H1 (cell line): ENCODE measurements at regions not wholly inside any gene's neighbourhood (a gene's known extent, or its start where the extent isn't known, plus 50 kb on each side); places are given as distances from the start of the nearest gene placed in this dataset.

Experiments
- CTCF ChIA-PET: fragments of 300-600 bp; sonication (Branson Sonifier 250); formaldehyde crosslinking; loops from one replicate; lab custom pipeline; 2021; ENCODE audit not compliant: partially characterized antibody; lab: Charles Lee
- POLR2A ChIA-PET: fragments of 300-600 bp; sonication (Branson Sonifier 250); formaldehyde crosslinking; loops from one replicate; lab custom pipeline; 2021; ENCODE audit warnings: inconsistent platforms; ENCODE audit not compliant: partially characterized antibody; lab: Charles Lee
- DNase-seq, 2 experiments: peaks; one replicate each; pipeline versions ENCODE4 v3.0.0 to v3.0.0-alpha.2; 2010 to 2022; ENCODE audit warnings: low spot score in 2 of 2, low read depth in 1 of 2, mixed read lengths in 1 of 2
- FAIRE-seq: peaks from 2 replicates; lab custom pipeline; 2011; peaks lifted over from hg19 to GRCh38; lab: Jason Lieb, UNC
- H2AFZ ChIP-seq: 2 replicates; pipeline ENCODE4 v1.8.1; 2012; ENCODE audit warnings: low read length, inconsistent platforms
- H2AK5ac ChIP-seq: 2 replicates; pipeline ENCODE4 v1.6.1; 2013; ENCODE audit warnings: low read depth, low read length
- H2BK120ac ChIP-seq: replicated peaks from 2 replicates; pipeline ENCODE3; 2013; ENCODE audit warnings: low read depth, low read length, inconsistent platforms
- H2BK12ac ChIP-seq: 2 replicates; pipeline ENCODE4 v1.6.1; 2013; ENCODE audit warnings: low read depth, low read length
- H2BK15ac ChIP-seq: 2 replicates; pipeline ENCODE4 v1.6.1; 2013; ENCODE audit warnings: low read length
- H2BK20ac ChIP-seq: 2 replicates; pipeline ENCODE4 v1.6.1; 2013; ENCODE audit warnings: low read length
- H2BK5ac ChIP-seq: 2 replicates; pipeline ENCODE4 v1.6.1; 2013; ENCODE audit warnings: low read depth, low read length
- H3K14ac ChIP-seq: 2 replicates; pipeline ENCODE4 v1.6.1; 2013; ENCODE audit warnings: inconsistent platforms; ENCODE audit not compliant: insufficient read length
- H3K18ac ChIP-seq: 2 replicates; pipeline ENCODE4 v1.6.1; 2013; ENCODE audit warnings: low read length; ENCODE audit errors: extremely low read depth
- H3K23ac ChIP-seq: 2 replicates; pipeline ENCODE4 v1.6.1; 2013; ENCODE audit warnings: inconsistent platforms; ENCODE audit not compliant: insufficient read length
- H3K23me2 ChIP-seq: 2 replicates; pipeline ENCODE4 v1.6.1; 2013; ENCODE audit warnings: low read depth, low read length
- H3K27ac ChIP-seq: 2 replicates; pipeline ENCODE4 v1.6.1; 2011; ENCODE audit warnings: low read depth, low read length, inconsistent platforms
- H3K27me3 ChIP-seq, 4 experiments: replicated peaks in 1 of 4; 1 replicate in 1 of 4; 2 replicates in 3 of 4; pipeline versions ENCODE4 v1.6.1 to v1.8.1; 2011 to 2013; ENCODE audit warnings: low read length in 3 of 4, mild to moderate bottlenecking in 3 of 4, inconsistent platforms in 2 of 4, mixed read lengths in 2 of 4, moderate library complexity in 1 of 4; ENCODE audit not compliant: control insufficient read depth in 3 of 4, insufficient read depth in 3 of 4; ENCODE audit errors: extremely low read depth in 1 of 4
- H3K36me3 ChIP-seq, 4 experiments: 2 replicates each; pipeline versions ENCODE4 v1.6.1 to v1.8.1; 2011 to 2013; ENCODE audit warnings: mild to moderate bottlenecking in 4 of 4, low read length in 3 of 4, moderate library complexity in 2 of 4, control low read depth in 1 of 4, inconsistent platforms in 1 of 4; ENCODE audit not compliant: insufficient read depth in 4 of 4, control insufficient read depth in 2 of 4
- H3K4ac ChIP-seq: replicated peaks from 2 replicates; pipeline ENCODE3; 2013; ENCODE audit warnings: low read length, low read depth, mixed read lengths, inconsistent platforms; ENCODE audit not compliant: insufficient read length
- H3K4me1 ChIP-seq, 4 experiments: replicated peaks in 1 of 4; 1 replicate in 1 of 4; 2 replicates in 3 of 4; pipeline versions ENCODE4 v1.6.1 to v1.8.1; 2011 to 2013; ENCODE audit warnings: low read length in 3 of 4, inconsistent platforms in 2 of 4, mixed read lengths in 1 of 4; ENCODE audit not compliant: insufficient read depth in 4 of 4, control insufficient read depth in 3 of 4
- H3K4me2 ChIP-seq, 2 experiments: 2 replicates each; pipeline versions ENCODE4 v1.6.1 to v1.8.1; 2011 to 2013; ENCODE audit warnings: low read depth in 2 of 2, low read length in 2 of 2, control low read depth in 1 of 2, inconsistent platforms in 1 of 2, mild to moderate bottlenecking in 1 of 2; ENCODE audit not compliant: insufficient read depth in 1 of 2
- H3K4me3 ChIP-seq, 4 experiments: fragments of 200-600, 300-600 bp in 1 of 4; sonication (generic), shearing (Covaris generic), sonication (Bioruptor Twin) in 1 of 4; 2 replicates each; pipeline versions ENCODE4 v1.5.1 to v1.8.1; 2011 to 2016; ENCODE audit warnings: low read length in 4 of 4, low read depth in 3 of 4, control low read depth in 2 of 4, inconsistent platforms in 2 of 4, mild to moderate bottlenecking in 2 of 4, mixed read lengths in 1 of 4, moderate library complexity in 1 of 4; ENCODE audit not compliant: insufficient read depth in 2 of 4; ENCODE audit errors: extremely low read depth in 1 of 4
- H3K56ac ChIP-seq: replicated peaks from 2 replicates; pipeline ENCODE3; 2013; ENCODE audit warnings: low read depth, mild to moderate bottlenecking, mixed read lengths, low read length, inconsistent platforms; ENCODE audit not compliant: insufficient read length
- H3K79me1 ChIP-seq: 2 replicates; pipeline ENCODE4 v1.6.1; 2013; ENCODE audit warnings: low read depth, low read length, control low read depth
- H3K79me2 ChIP-seq, 2 experiments: 2 replicates each; pipeline versions ENCODE4 v1.6.1 to v1.8.1; 2012 to 2013; ENCODE audit warnings: low read length in 2 of 2, mild to moderate bottlenecking in 2 of 2, inconsistent platforms in 1 of 2; ENCODE audit not compliant: insufficient read depth in 2 of 2, control insufficient read depth in 1 of 2
- H3K9ac ChIP-seq, 4 experiments: replicated peaks in 1 of 4; 1 replicate in 1 of 4; 2 replicates in 3 of 4; pipeline versions ENCODE4 v1.6.1 to v1.8.1; 2011 to 2013; ENCODE audit warnings: low read depth in 3 of 4, low read length in 3 of 4, control low read depth in 2 of 4, mild to moderate bottlenecking in 2 of 4, moderate library complexity in 2 of 4, inconsistent platforms in 1 of 4; ENCODE audit errors: extremely low read depth in 1 of 4
- H3K9me3 ChIP-seq, 2 experiments: 2 replicates each; pipeline versions ENCODE4 v1.6.1 to v1.8.1; 2012 to 2013; ENCODE audit warnings: mild to moderate bottlenecking in 2 of 2, moderate library complexity in 2 of 2, control low read depth in 1 of 2, inconsistent platforms in 1 of 2, low read depth in 1 of 2, low read length in 1 of 2, mixed read lengths in 1 of 2; ENCODE audit not compliant: insufficient read depth in 2 of 2
- H4K20me1 ChIP-seq, 2 experiments: replicated peaks in 1 of 2; 2 replicates each; pipeline versions ENCODE3 to v1.8.1; 2011 to 2013; ENCODE audit warnings: inconsistent platforms in 2 of 2, low read length in 2 of 2, mild to moderate bottlenecking in 1 of 2; ENCODE audit not compliant: insufficient read depth in 2 of 2, control insufficient read depth in 1 of 2
- H4K5ac ChIP-seq: 2 replicates; pipeline ENCODE4 v1.6.1; 2013; ENCODE audit warnings: low read length, low read depth, mixed read lengths, inconsistent platforms; ENCODE audit not compliant: insufficient read length
- H4K8ac ChIP-seq: 2 replicates; pipeline ENCODE4 v1.8.0; 2013; ENCODE audit warnings: mild to moderate bottlenecking, moderate library complexity, low read length, inconsistent platforms; ENCODE audit not compliant: insufficient read depth; ENCODE audit errors: extremely low read depth
- H4K91ac ChIP-seq: replicated peaks from 2 replicates; pipeline ENCODE3; 2013; ENCODE audit warnings: low read length, mixed read lengths, inconsistent platforms; ENCODE audit not compliant: insufficient read length
- BCL11A ChIP-seq, 2 experiments: IDR thresholded peaks; one replicate each; pipeline ENCODE4 v1.6.1; 2011; ENCODE audit warnings: low read depth in 2 of 2, low read length in 2 of 2, mild to moderate bottlenecking in 2 of 2
- CEBPB ChIP-seq: IDR thresholded peaks from 2 replicates; pipeline ENCODE4 v1.6.1; 2012; ENCODE audit warnings: low read depth, low read length
- CHD1 ChIP-seq: IDR thresholded peaks from 2 replicates; pipeline ENCODE4 v1.6.1; 2012; ENCODE audit warnings: low read depth, low read length, improper control_type of control experiment
- CHD2 ChIP-seq: IDR thresholded peaks from 2 replicates; pipeline ENCODE4 v1.6.1; 2012; ENCODE audit warnings: low read length, improper control_type of control experiment
- JUND ChIP-seq: IDR thresholded peaks from 2 replicates; pipeline ENCODE4 v1.6.1; 2011; ENCODE audit warnings: mild to moderate bottlenecking, improper control_type of control experiment, low read length
- NRF1 ChIP-seq: IDR thresholded peaks from 2 replicates; pipeline ENCODE4 v1.6.1; 2011; ENCODE audit warnings: mild to moderate bottlenecking, low read depth, low read length, improper control_type of control experiment
- RBBP5 ChIP-seq: IDR thresholded peaks from 2 replicates; pipeline ENCODE4 v1.7.1; 2012; ENCODE audit warnings: low read depth, mild to moderate bottlenecking, inconsistent platforms, low read length, moderate library complexity, borderline replicate concordance
- RFX5 ChIP-seq: IDR thresholded peaks from 2 replicates; pipeline ENCODE4 v1.6.1; 2011; ENCODE audit warnings: low read depth, low read length, improper control_type of control experiment, borderline replicate concordance
- SIRT6 ChIP-seq: IDR thresholded peaks from one replicate; pipeline ENCODE4 v1.7.1; 2012; ENCODE audit warnings: low read length, inconsistent platforms
- ZNF274 ChIP-seq: IDR thresholded peaks from 2 replicates; pipeline ENCODE4 v1.7.0; 2012; ENCODE audit warnings: low read length, borderline replicate concordance; ENCODE audit errors: extremely low read depth
- WGBS, 2 experiments: shearing (Covaris generic) in 1 of 2; methylation state at CpG; one replicate each; pipeline versions ENCODE4 v1.1.6 to v1.1.7; 2013 to 2015; ENCODE audit warnings: low lambda C conversion rate in 2 of 2, mixed read lengths in 2 of 2, inconsistent platforms in 1 of 2, low coverage in 1 of 2, missing lambda C conversion rate in 1 of 2; ENCODE audit not compliant: insufficient replicate concordance in 2 of 2, insufficient coverage in 1 of 2, insufficient read length in 1 of 2; ENCODE audit errors: extremely low coverage in 1 of 2, missing lambda C conversion rate in 1 of 2; 5-methylcytosine and 5-hydroxymethylcytosine counted together
- TF ChIP-seq, protein P1 (sequence below): IDR thresholded peaks from 2 replicates; pipeline ENCODE4 v1.6.1; 2011; ENCODE audit warnings: low read length, improper control_type of control experiment
- TF ChIP-seq, protein P2 (sequence below), 3 experiments: IDR thresholded peaks; 1 replicate in 2 of 3; 2 replicates in 1 of 3; pipeline versions ENCODE4 v1.5.1 to v1.6.1; 2011; ENCODE audit warnings: low read length in 3 of 3, mild to moderate bottlenecking in 3 of 3, inconsistent platforms in 2 of 3, low read depth in 1 of 3, moderate library complexity in 1 of 3; ENCODE audit not compliant: insufficient read depth in 1 of 3; ENCODE audit errors: control extremely low read depth in 1 of 3

DNA sequence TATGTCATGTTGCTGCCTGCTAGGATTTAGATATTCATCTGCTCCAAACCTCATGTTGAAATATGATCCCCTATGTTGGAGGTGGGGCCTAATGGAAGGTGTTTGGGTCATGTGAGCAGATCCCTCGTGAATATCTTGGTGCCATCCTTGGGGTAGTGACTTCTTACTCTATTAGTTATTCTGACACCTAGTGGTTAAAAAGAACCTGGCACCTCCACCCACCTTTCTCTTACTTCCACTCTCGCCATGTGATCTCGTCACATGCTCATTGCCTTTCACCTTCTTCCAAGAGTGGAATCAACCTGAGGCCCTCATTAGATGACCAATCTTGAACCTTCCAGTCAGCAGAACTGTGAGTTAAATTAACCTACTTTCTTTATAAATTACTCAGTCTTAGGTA, 549.4 kb upstream of the SYNCRIP start:
- POLR2A ChIA-PET: no interaction called here
- Histone ChIP-seq H3K23me2 (no peaks in the 10 kb centered on the region), H3K27ac (no peak overlapping the region), H3K4me2 (no peak overlapping the region), H3K4ac (no peak overlapping the region), H3K18ac (no peak overlapping the region), H3K14ac (no peak overlapping the region), H3K23ac (no peak overlapping the region), H2BK12ac (no peak overlapping the region), H2AFZ (no peak overlapping the region), H3K9ac (no peak overlapping the region), H4K20me1 (no peaks in the 10 kb centered on the region), H3K36me3 (no peaks in the 10 kb centered on the region), H4K91ac (no peak overlapping the region), H3K9me3 (no peaks in the 10 kb centered on the region), H3K27me3 (no peaks in the 10 kb centered on the region), H2BK15ac (no peak overlapping the region), H4K5ac (no peak overlapping the region), H3K56ac (no peak overlapping the region), H2BK20ac (no peak overlapping the region), H3K79me2 (no peaks in the 10 kb centered on the region), H2AK5ac (no peak overlapping the region), H2BK120ac (no peak overlapping the region), H4K8ac (no peak overlapping the region), H2BK5ac (no peak overlapping the region), H3K4me1 (no peaks in the 10 kb centered on the region), H3K79me1 (no peaks in the 10 kb centered on the region), H3K4me3 (no peak overlapping the region)
- FAIRE-seq: peak; percentile 60
- CTCF ChIA-PET: no interaction called here
- DNase-seq: no peak
- WGBS, 2 experiments: 88% methylated on average over 3 of the region's 3 CpGs; no CpG with 5 or more reads in 1 of the 2 experiments
- no peak for TF ChIP-seq RFX5
- TF ChIP-seq, protein P1, sequence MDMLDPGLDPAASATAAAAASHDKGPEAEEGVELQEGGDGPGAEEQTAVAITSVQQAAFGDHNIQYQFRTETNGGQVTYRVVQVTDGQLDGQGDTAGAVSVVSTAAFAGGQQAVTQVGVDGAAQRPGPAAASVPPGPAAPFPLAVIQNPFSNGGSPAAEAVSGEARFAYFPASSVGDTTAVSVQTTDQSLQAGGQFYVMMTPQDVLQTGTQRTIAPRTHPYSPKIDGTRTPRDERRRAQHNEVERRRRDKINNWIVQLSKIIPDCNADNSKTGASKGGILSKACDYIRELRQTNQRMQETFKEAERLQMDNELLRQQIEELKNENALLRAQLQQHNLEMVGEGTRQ: peak; percentile 85
- no peak for TF ChIP-seq BCL11A (IDR thresholded peaks at IDR 0.05; ENCODE audit: low read depth in 2 of 2, low read length in 2 of 2)
- TF ChIP-seq RBBP5: no peak
- no peak for TF ChIP-seq ZNF274
- TF ChIP-seq CHD2: no peak
- no peak for TF ChIP-seq CHD1
- TF ChIP-seq CEBPB: no peak
- TF ChIP-seq SIRT6: no peak
- TF ChIP-seq JUND: no peak
- no peak for TF ChIP-seq NRF1
- TF ChIP-seq, protein P2, sequence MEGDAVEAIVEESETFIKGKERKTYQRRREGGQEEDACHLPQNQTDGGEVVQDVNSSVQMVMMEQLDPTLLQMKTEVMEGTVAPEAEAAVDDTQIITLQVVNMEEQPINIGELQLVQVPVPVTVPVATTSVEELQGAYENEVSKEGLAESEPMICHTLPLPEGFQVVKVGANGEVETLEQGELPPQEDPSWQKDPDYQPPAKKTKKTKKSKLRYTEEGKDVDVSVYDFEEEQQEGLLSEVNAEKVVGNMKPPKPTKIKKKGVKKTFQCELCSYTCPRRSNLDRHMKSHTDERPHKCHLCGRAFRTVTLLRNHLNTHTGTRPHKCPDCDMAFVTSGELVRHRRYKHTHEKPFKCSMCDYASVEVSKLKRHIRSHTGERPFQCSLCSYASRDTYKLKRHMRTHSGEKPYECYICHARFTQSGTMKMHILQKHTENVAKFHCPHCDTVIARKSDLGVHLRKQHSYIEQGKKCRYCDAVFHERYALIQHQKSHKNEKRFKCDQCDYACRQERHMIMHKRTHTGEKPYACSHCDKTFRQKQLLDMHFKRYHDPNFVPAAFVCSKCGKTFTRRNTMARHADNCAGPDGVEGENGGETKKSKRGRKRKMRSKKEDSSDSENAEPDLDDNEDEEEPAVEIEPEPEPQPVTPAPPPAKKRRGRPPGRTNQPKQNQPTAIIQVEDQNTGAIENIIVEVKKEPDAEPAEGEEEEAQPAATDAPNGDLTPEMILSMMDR (IDR thresholded peaks at IDR 0.05; ENCODE audit: control extremely low read depth in 1 of 3, insufficient read depth in 1 of 3, low read depth in 1 of 3, low read length in 3 of 3): peak; percentile 3 to 49 (median 20); a peak in 3 of 4 replicates
